HL-60 (cell line): ENCODE measurements at regions not wholly inside any gene's neighbourhood (a gene's known extent, or its start where the extent isn't known, plus 50 kb on each side); places are given as distances from the start of the nearest gene placed in this dataset.

Experiments
- DNase-seq, 2 experiments: peaks; one replicate each; pipeline ENCODE4 v3.0.0-alpha.2; 2010 to 2020; ENCODE audit warnings: low read depth in 1 of 2, low spot score in 1 of 2
- H3K27ac ChIP-seq: fragments of 250-450 bp; sonication (Bioruptor Pico); replicated peaks from 2 replicates; pipeline ENCODE4 v1.5.1; 2020; ENCODE audit warnings: mild to moderate bottlenecking, moderate library complexity
- H3K27me3 ChIP-seq: fragments of 250-450 bp; sonication (Bioruptor Pico); 2 replicates; pipeline ENCODE4 v1.5.1; 2021; ENCODE audit warnings: mild to moderate bottlenecking, moderate library complexity; ENCODE audit not compliant: insufficient read depth, poor library complexity, severe bottlenecking
- H3K4me3 ChIP-seq: replicated peaks from 2 replicates; pipeline ENCODE4 v1.5.1; 2011; ENCODE audit warnings: mild to moderate bottlenecking, control low read depth, low read length; ENCODE audit not compliant: insufficient read depth
- GABPA ChIP-seq: IDR thresholded peaks from 2 replicates; pipeline ENCODE4 v1.6.1; 2012; ENCODE audit warnings: low read depth
- POLR2AphosphoS5 ChIP-seq: IDR thresholded peaks from 2 replicates; pipeline ENCODE4 v1.6.1; 2012; ENCODE audit warnings: low read depth
- SPI1 ChIP-seq: IDR thresholded peaks from 2 replicates; pipeline ENCODE4 v1.6.1; 2012; ENCODE audit warnings: low read depth, mild to moderate bottlenecking, borderline replicate concordance
- TF ChIP-seq, protein P1 (sequence below): IDR thresholded peaks from one replicate; pipeline ENCODE4 v1.5.1; 2011; ENCODE audit warnings: low read length, control low read depth, inconsistent platforms; ENCODE audit not compliant: insufficient read depth
- TF ChIP-seq, protein P2 (sequence below): IDR thresholded peaks from 2 replicates; pipeline ENCODE4 v1.6.1; 2012; ENCODE audit warnings: low read depth; ENCODE audit not compliant: insufficient replicate concordance

DNA sequence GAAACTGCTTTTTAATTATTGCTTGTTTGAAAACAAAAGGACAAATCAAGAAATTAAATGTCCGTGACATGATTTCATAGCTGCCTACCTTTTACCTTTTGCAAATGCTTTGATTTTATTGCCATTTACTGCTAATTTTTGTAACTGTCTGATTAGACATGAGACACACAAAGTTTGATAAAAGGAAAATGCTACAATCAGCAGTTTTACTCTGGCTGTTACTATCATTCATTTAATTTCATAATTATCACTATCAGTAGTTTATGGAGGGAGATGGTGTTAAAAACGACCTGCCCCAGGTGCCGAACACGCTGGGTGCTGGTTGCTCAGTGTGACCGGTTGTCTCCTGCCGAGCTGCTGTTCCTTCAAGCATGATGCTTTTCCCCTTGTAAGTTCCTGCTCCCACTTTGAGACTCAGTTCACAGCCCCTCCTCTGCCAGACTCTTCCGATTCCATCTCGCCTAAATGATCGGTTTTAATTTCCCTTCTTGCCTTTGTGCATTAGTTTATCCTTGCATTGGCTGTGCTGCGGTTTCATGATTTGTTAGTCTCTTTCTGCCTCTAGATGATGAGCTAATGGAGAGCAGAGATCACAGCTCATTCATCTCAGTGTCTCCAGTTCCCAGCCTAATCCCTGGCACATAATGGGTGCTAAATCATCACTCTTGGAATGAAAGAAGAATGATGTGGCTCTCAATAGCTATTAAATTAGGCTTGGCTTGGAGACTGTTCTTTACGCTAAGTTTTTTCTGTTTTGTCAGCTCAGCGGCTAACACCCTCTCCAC is 110.6 kb downstream of the PFKFB3 start:
- no peak for TF ChIP-seq GABPA
- TF ChIP-seq, protein P1, sequence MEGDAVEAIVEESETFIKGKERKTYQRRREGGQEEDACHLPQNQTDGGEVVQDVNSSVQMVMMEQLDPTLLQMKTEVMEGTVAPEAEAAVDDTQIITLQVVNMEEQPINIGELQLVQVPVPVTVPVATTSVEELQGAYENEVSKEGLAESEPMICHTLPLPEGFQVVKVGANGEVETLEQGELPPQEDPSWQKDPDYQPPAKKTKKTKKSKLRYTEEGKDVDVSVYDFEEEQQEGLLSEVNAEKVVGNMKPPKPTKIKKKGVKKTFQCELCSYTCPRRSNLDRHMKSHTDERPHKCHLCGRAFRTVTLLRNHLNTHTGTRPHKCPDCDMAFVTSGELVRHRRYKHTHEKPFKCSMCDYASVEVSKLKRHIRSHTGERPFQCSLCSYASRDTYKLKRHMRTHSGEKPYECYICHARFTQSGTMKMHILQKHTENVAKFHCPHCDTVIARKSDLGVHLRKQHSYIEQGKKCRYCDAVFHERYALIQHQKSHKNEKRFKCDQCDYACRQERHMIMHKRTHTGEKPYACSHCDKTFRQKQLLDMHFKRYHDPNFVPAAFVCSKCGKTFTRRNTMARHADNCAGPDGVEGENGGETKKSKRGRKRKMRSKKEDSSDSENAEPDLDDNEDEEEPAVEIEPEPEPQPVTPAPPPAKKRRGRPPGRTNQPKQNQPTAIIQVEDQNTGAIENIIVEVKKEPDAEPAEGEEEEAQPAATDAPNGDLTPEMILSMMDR: no peak
- H3K27me3 ChIP-seq: no peaks in the 10 kb centered on the region
- DNase-seq: no peak
- no peak overlapping the region for H3K4me3 ChIP-seq
- H3K27ac ChIP-seq: no peak overlapping the region

- H3K27me3 ChIP-seq: no peaks in the 10 kb centered on the region
- no peak for DNase-seq
Measured at GRCh38 chr10:6314620-6315205, 112.0 kb downstream of the PFKFB3 start.

GRCh38 chr10:6319119-6319518 is 116.4 kb downstream of the PFKFB3 start:
- no peak overlapping the region for H3K27ac ChIP-seq
- H3K4me3 ChIP-seq: no peak overlapping the region
- no peaks in the 10 kb centered on the region for H3K27me3 ChIP-seq

More at GRCh38 chr10:6314620-6315205, 112.0 kb downstream of the PFKFB3 start:
- Histone ChIP-seq H3K4me3 (no peak overlapping the region), H3K27ac (no peak overlapping the region)
- TF ChIP-seq SPI1 (no peak), POLR2AphosphoS5 (no peak), GABPA (no peak)
- TF ChIP-seq, protein P2, sequence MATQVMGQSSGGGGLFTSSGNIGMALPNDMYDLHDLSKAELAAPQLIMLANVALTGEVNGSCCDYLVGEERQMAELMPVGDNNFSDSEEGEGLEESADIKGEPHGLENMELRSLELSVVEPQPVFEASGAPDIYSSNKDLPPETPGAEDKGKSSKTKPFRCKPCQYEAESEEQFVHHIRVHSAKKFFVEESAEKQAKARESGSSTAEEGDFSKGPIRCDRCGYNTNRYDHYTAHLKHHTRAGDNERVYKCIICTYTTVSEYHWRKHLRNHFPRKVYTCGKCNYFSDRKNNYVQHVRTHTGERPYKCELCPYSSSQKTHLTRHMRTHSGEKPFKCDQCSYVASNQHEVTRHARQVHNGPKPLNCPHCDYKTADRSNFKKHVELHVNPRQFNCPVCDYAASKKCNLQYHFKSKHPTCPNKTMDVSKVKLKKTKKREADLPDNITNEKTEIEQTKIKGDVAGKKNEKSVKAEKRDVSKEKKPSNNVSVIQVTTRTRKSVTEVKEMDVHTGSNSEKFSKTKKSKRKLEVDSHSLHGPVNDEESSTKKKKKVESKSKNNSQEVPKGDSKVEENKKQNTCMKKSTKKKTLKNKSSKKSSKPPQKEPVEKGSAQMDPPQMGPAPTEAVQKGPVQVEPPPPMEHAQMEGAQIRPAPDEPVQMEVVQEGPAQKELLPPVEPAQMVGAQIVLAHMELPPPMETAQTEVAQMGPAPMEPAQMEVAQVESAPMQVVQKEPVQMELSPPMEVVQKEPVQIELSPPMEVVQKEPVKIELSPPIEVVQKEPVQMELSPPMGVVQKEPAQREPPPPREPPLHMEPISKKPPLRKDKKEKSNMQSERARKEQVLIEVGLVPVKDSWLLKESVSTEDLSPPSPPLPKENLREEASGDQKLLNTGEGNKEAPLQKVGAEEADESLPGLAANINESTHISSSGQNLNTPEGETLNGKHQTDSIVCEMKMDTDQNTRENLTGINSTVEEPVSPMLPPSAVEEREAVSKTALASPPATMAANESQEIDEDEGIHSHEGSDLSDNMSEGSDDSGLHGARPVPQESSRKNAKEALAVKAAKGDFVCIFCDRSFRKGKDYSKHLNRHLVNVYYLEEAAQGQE: no peak
- TF ChIP-seq, protein P1: no peak

More at GRCh38 chr10:6319119-6319518, 116.4 kb downstream of the PFKFB3 start:
- DNase-seq: no peak
- TF ChIP-seq, protein P2: no peak
- TF ChIP-seq SPI1: no peak
- no peak for TF ChIP-seq GABPA
- TF ChIP-seq, protein P1: no peak
- TF ChIP-seq POLR2AphosphoS5: no peak
